T-helper 2 cell treated with Interferon-gamma antibody and Interleukin-4, amounts not matched to agents 100 ng/mL and 5 ng/mL, for 36 hours (primary cell): ENCODE measurements at regions not wholly inside any gene's neighbourhood (a gene's known extent, or its start where the extent isn't known, plus 50 kb on each side); places are given as distances from the start of the nearest gene placed in this dataset.
"Not testable (repeated sequence)": the region's sequence is repeated elsewhere in the genome, so short reads cannot be mapped to it uniquely, and the experiment has no call there.

ENCODE experiments used
- intact Hi-C: fragments of 100-400 bp; cut with micrococcal nuclease; formaldehyde crosslinking; loops from one replicate; pipeline ENCODE4 v1.15.1; 2023

DNA sequence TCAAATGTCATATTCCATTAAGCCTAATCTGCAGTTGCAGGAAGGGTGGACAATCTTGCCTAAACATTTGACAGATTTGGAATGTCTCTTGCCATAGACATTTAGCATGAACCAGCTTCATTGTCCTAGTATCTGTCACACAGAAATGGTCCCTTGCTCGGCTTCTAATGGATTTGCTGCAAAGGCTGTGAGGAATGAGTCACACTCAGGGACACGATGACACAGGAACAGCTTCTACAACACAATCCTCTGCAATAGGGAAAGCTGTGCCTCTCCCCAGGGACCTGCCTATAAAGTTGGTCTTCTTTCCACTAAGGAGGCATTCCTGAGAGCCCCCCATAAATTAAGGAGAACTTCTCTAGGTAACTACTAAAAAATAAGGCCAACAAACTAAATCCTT is 155.1 kb upstream of the L3MBTL4 start:
- intact Hi-C loops: no loop called here

GRCh38 chr18:6570581-6571238 is 156.0 kb upstream of the L3MBTL4 start:
- intact Hi-C loops: no loop called here

GRCh38 chr18:6571239-6571602 is 156.5 kb upstream of the L3MBTL4 start:
- intact Hi-C loops: no loop called here

DNA sequence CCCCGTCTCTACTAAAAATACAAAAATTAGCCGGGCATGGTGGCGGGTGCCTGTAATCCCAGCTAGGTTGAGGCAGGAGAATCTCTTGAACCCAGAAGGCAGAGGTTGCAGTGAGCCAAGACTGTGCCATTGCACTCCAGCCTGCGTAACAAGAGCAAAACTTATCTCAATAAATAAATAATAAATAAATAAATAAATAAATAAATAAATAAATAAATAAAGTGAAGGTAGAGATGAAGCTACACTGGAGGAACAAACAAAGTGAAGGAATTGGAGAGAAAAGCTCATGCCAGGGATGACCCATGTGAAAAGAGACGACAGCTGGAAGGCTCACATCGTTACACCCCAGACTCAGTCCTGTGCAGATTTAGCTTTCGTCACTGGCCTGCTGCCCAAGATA is 157.3 kb upstream of the ARHGAP28 start:
- intact Hi-C loops: not testable (repeated sequence)

- intact Hi-C loops: no loop called here
Measured at GRCh38 chr18:6574631-6575030, 154.9 kb upstream of the ARHGAP28 start.

DNA sequence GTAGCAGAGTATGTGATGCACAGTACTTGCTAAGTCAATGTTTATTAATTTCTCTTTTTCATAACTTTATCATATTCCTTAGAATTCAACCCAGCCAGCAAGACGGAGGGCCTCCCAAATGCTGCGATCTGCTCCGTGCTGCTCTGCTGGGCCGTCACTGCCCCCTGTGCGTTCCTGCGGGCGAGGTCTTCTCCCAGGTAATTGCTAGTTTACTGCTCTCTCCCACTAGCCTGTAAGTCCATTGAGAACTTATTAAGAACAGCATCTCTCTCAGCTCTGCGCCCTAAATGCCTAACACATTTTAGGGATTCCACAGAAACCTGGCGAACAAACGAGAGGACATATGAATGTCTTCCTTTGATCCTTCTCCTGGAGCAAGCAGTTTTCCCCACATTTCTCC is 153.6 kb upstream of the ARHGAP28 start:
- intact Hi-C loops: no loop called here

DNA sequence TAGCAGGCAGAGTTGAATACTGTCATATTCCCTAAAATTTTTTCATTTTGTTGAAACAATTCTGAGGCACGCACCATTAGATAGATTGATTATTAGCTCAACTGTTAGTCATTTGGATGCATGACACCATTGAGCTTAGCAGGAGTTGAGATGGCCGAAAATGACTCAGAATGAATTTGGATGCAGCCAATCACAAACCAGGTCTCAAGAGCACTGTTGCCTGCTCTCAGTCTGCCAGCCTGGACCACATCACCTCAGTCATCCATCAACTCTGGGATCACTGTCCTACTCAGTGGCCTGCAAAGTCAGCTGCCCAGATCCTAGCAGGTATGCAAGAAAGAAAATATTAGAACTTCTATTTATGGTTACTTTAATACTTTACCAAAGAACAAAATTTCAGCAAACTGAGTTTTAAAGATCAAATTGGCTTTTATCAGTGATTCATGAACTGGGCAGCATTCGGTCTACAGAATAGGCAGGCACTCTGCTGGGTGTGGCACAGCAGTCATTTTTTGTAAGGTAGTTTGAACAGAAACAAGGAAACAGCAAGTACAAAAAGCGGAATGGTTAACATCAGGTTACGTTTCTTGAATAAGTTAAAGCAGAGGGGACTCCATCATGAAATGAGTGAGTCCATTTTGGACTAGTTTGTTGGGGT is 152.7 kb upstream of the ARHGAP28 start:
- intact Hi-C loops: no loop called here

GRCh38 chr18:6578686-6579085 is 150.8 kb upstream of the ARHGAP28 start:
- intact Hi-C loops: no loop called here

DNA sequence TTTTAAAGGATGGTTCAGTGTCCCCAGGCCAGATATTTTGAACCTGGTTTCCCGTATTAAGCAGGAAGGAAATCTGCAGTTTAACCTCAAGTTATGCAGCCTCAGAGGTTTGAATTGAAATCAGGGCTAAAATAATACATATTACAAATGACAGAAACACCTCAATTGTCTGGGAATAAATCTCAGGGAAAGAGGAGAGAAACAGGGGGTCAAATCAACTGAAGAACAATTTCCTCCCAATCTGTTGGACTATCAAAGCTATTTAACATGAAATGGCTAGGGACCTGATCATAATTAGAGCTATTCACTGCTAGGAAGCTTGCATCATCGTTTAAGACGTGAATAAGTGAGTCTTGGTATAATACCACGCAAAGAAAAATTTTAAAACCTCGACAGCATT is 150.0 kb upstream of the ARHGAP28 start:
- intact Hi-C loops: no loop called here

GRCh38 chr18:6580401-6580800 is 149.1 kb upstream of the ARHGAP28 start:
- intact Hi-C loops: no loop called here

- intact Hi-C loops: no loop called here
Measured at GRCh38 chr18:6589923-6590322, 139.6 kb upstream of the ARHGAP28 start.

- intact Hi-C loops: no loop called here
Measured at GRCh38 chr18:6590326-6590725, 139.2 kb upstream of the ARHGAP28 start.

GRCh38 chr18:6591491-6591890 is 138.0 kb upstream of the ARHGAP28 start:
- intact Hi-C loops: no loop called here

- intact Hi-C loops: no loop called here
Measured at GRCh38 chr18:6592522-6592921, 137.0 kb upstream of the ARHGAP28 start.

GRCh38 chr18:6593142-6593885 is 136.2 kb upstream of the ARHGAP28 start:
- intact Hi-C loops: no loop called here

DNA sequence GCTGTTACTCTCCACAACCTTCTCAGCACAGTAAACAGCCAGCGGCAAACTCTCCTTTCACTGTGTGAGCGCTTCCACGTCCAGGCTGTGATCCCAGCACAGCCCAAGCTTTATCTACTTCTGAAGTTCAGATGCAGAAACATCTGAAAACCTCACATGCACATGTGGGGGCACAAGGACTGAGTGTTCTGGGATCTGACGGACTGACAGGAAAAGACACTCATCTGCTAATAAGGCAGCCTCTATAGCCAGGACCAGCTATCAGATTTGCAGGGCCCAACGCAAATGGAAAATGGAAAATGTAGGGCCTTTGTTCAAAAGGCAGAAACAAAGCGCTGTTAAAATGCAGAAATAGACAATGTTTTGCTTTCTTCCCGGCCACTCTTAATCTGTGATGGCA is 133.8 kb upstream of the ARHGAP28 start:
- intact Hi-C loops: no loop called here

GRCh38 chr18:6598657-6599056 is 130.9 kb upstream of the ARHGAP28 start:
- intact Hi-C loops: no loop called here

- intact Hi-C loops: no loop called here
Measured at GRCh38 chr18:6600667-6601167, 128.8 kb upstream of the ARHGAP28 start.

DNA sequence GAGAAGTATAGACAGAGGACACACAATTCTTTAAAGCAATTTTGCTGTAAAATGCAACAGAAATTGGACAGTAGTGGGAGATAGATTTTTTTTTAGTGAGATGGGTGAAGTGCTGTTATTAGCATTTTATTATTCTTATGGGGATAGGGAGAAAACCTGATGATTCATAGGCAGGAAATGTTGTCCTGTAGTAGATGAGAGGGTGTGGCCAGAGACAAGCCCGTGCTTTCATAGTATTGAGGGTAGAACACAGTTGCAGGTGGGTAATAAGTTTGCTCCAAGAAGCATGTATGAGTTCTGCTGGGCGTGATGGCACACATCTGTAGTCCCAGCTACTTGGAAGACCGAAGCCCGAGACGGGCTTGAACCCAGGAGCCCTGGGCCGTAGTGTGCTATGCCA is 128.3 kb upstream of the ARHGAP28 start:
- intact Hi-C loops: no loop called here

GRCh38 chr18:6602365-6602764 is 127.2 kb upstream of the ARHGAP28 start:
- intact Hi-C loops: no loop called here

DNA sequence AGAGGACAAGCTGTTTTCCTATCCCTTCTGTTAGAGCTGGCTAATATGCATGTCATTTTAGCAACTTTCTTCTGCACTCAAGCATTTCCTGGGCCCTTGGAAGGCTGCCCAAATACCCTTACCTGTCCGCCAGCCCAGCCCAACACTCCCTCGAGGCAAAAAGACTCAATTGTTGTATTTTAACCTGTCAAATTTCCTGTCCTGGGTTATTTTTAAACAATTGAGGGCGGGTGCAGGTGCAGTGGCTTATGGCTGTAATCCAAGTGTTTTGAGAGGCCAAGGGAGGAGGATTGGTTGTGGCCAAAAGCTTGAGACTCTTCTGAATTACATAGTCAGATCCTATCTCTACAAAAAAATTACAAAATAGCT is 125.0 kb upstream of the ARHGAP28 start:
- intact Hi-C loops: no loop called here

- intact Hi-C loops: no loop called here
Measured at GRCh38 chr18:6605115-6605869, 124.2 kb upstream of the ARHGAP28 start.
